ENCODE measurements at regions not wholly inside any gene's neighbourhood (a gene's known extent, or its start where the extent isn't known, plus 50 kb on each side); places are given as distances from the start of the nearest gene placed in this dataset.

DNA sequence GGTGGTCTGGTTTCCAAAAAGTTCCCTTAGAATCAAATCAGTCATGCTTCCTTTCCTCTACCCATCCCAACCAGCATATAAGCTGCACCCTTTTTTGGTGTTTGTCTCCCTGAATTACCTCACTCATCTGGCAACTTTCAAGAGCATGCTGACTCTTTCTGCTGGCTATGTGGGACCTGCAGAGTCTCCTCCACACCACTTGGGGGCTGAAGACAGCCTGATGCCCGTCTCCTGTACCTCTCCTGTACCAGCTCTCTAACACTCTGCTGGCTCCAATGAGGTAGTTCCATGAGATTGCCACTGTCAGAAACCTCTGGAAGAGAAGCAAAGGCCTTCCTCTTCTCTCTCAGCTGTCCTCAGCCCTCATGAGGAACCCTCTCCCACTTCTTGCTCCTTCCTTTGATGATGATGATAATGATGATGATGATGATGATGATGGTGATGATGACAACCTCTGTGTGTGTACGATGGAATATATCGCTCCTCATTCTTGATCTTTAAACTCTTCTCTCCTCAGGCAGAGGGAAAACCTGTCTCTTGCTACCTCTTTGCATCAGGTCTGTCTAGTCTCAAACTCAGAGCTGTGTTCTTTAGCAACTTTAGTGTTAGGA, 257.5 kb downstream of the ZNF621 start:
- Histone ChIP-seq H4K8ac (replicated peaks; ENCODE audit: insufficient read length, low read depth, low read length) (no peak overlapping the region), H3K4ac (ENCODE audit: low read depth, low read length) (no peak overlapping the region), H3K14ac (ENCODE audit: insufficient read depth, low read length) (no peak overlapping the region), H2AFZ (ENCODE audit: low read length) (no peak overlapping the region), H3K4me1 (ENCODE audit: insufficient read depth, low read length) (no peaks in the 10 kb centered on the region), H2BK15ac (ENCODE audit: low read depth, low read length) (no peak overlapping the region), H3K18ac (ENCODE audit: insufficient read length, low read depth, low read length) (no peak overlapping the region), H2BK120ac (ENCODE audit: low read depth, low read length, poor library complexity, severe bottlenecking) (no peak overlapping the region), H2BK12ac (ENCODE audit: insufficient read length, low read depth, low read length) (no peak overlapping the region), H3K9me3 (ENCODE audit: control insufficient read depth, low read depth, low read length) (no peaks in the 10 kb centered on the region), H3K9ac (ENCODE audit: extremely low read depth, insufficient read length, low read length) (no peak overlapping the region), H3K23ac (ENCODE audit: insufficient read length, low read depth, low read length) (no peak overlapping the region), H2BK5ac (ENCODE audit: insufficient read length, low read length) (no peak overlapping the region), H3K27ac (ENCODE audit: insufficient read length, low read depth, low read length) (no peak overlapping the region), H3K79me1 (ENCODE audit: insufficient read depth, low read depth, low read length, poor library complexity, severe bottlenecking) (no peaks in the 10 kb centered on the region), H3K79me2 (ENCODE audit: insufficient read depth, low read length) (no peaks in the 10 kb centered on the region), H4K5ac (ENCODE audit: insufficient read length, low read depth, low read length) (no peak overlapping the region), H3K4me2 (ENCODE audit: insufficient read depth, insufficient read length, low read length) (no peak overlapping the region), H2BK20ac (ENCODE audit: low read depth, low read length, poor library complexity, severe bottlenecking) (no peak overlapping the region), H3K56ac (ENCODE audit: insufficient read length, low read depth, low read length) (no peak overlapping the region), H3K23me2 (ENCODE audit: insufficient read length, low read depth, low read length, poor library complexity, severe bottlenecking) (no peaks in the 10 kb centered on the region), H4K91ac (ENCODE audit: insufficient read length, low read depth, low read length) (no peak overlapping the region), H3K27me3 (ENCODE audit: insufficient read depth, low read length) (no peaks in the 10 kb centered on the region), H3T11ph (ENCODE audit: low read length) (no peak overlapping the region), H4K20me1 (ENCODE audit: control insufficient read depth, insufficient read depth, insufficient read length) (no peaks in the 10 kb centered on the region), H2AK5ac (ENCODE audit: insufficient read length, low read length) (no peak overlapping the region)
- peaks cover 8 to 10% of the 10 kb centered on the region in 2 experiments for H3K4me1 Mint-ChIP-seq
- DNase-seq: no peak
- peaks cover 2% of the 10 kb centered on the region; the same call in 1 of the 2 replicates for H3K27me3 Mint-ChIP-seq (ENCODE audit: low read depth)
- peak; percentile 56 for TF ChIP-seq CTCF (conservative IDR thresholded peaks at IDR 0.05)
- WGBS (ENCODE audit: extremely low coverage, insufficient read length, low lambda C conversion rate): no CpG with 5 or more reads among the region's 3 CpGs
- H3K27ac Mint-ChIP-seq: no peak overlapping the region; a peak in 1 of 7 replicates
- H3K36me3 Mint-ChIP-seq (ENCODE audit: insufficient read depth in 1 of 3, low read depth in 3 of 3): no peaks in the 10 kb centered on the region
- H3K9me3 Mint-ChIP-seq: peaks cover 0 to 3% of the 10 kb centered on the region in 2 experiments; a peak in 2 of 5 replicates
- H3K4me3 Mint-ChIP-seq: no peak overlapping the region

All from H9 (cell line).